ENCODE measurements at regions not wholly inside any gene's neighbourhood (a gene's known extent, or its start where the extent isn't known, plus 50 kb on each side); places are given as distances from the start of the nearest gene placed in this dataset.

- no peak for DNase-seq
- intact Hi-C loops (cut with DNase I), result no loop called here
These were observed 1017.8 kb upstream of the CHAC2 start for GRCh38 chr2:52749764-52750163.

- no peak for DNase-seq
- intact Hi-C loops (cut with DNase I), result no loop called here
These were observed 1022.5 kb upstream of the CHAC2 start for GRCh38 chr2:52745144-52745543.

- DNase-seq, result no peak
- intact Hi-C loops (cut with DNase I), result no loop called here
These were observed 1034.7 kb upstream of the CHAC2 start for GRCh38 chr2:52732849-52733395.

- DNase-seq, result no peak
- intact Hi-C loops (cut with DNase I), result no loop called here
These were observed 1043.0 kb upstream of the CHAC2 start for GRCh38 chr2:52724585-52724984.

DNA sequence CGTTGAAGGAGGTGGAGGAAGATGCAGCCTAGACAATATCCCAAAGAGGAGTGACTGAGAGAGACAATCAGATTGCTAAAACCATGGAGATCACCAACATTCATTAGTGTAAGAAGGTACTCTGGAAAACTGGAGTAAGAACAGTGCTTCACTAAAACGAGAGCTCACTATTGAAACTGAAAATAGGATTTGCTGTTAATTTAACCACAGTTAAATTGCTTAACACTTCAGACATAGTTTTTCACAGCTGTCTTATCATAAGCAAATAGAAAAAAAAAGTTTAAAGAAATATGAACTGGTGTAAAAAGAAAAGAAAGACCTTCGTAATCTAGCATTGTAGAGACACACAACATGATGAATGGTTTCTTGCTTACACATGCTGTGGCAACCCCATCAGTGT is 1049.8 kb upstream of the CHAC2 start:
- no peak for DNase-seq
- intact Hi-C loops (cut with DNase I), result no loop called here

DNA sequence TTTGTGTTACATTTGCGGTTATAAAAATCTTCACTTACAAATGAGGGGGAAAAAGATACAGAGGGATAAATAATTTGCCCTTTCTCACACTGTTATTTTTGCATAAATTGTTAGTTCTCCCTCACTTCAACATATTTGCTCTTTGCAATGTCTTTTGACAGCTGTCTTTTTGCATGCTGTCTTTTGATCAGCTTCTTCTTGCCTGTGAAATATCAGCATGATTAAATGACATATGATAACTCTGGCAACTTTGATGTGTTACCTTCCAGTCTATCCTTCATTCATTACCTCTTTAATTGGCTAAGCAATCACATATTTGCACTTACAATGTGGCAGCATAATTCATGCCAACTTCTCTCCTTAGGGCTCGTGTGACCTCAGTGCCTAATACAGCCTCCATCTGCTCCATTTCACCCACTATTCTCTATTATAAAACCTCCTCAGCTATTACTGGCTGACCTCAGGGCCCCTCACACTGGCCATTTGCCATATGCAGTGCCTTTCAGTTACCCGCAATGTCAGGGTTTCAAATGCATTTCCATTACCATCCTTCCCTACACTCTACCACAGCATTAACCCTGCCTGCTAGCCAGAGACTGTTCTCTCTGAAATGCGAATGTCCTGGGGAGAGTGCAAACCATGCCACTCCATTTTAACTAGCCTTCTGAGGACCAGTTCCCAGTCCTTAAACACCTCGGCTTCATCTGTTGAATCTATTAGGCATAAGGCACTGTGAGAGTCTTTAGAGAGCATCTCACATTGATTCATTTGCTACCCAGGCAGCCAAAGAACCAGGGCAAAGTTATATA is 1056.6 kb upstream of the CHAC2 start:
- DNase-seq, result no peak
- intact Hi-C loops (cut with DNase I), result no loop called here

- intact Hi-C loops (cut with DNase I), result no loop called here
These were observed 1063.4 kb upstream of the CHAC2 start for GRCh38 chr2:52704251-52704650.

DNA sequence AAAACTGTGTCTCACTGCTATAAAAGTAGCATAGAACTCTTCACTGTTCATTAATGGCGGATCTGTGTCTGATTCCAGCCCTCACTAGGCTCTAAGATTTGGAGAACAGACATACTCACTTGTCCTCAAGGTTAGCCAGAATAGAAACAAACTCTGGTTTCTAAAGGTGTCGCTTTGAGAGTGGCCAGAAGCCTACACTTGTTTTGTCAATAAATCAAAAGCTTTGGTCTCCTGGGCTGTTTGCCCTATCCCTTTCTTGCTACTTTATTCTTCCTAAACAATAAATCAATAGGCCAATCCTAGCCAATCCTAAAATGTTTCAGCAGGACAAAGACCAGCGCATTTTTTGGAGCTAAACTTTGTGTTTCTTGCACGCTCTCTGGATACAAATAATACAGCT is 1064.6 kb upstream of the CHAC2 start:
- intact Hi-C loops (cut with DNase I), result no loop called here
- no peak for DNase-seq

More at GRCh38 chr2:52704251-52704650, 1063.4 kb upstream of the CHAC2 start:
- DNase-seq, result no peak

DNA sequence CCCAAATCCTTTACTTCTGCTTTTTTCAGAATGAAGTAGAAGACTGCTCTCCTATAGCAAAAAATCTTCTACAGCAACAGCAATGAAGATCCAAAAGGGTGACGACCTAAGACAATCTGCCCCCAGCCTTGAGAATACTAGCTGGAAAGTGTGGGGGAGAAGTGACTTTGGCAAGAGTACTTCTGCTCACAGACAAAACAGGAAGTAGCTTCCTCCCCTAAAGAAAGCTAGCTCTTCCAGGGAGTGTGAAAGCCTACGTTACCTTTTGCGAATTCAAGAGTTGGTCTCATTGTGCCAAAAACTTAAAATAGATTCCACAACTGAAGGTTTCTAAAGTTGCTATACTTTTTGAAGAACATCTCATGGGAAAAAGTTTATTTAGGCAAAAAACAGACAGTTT is 1069.2 kb upstream of the CHAC2 start:
- intact Hi-C loops (cut with DNase I), result no loop called here
- no peak for DNase-seq

DNA sequence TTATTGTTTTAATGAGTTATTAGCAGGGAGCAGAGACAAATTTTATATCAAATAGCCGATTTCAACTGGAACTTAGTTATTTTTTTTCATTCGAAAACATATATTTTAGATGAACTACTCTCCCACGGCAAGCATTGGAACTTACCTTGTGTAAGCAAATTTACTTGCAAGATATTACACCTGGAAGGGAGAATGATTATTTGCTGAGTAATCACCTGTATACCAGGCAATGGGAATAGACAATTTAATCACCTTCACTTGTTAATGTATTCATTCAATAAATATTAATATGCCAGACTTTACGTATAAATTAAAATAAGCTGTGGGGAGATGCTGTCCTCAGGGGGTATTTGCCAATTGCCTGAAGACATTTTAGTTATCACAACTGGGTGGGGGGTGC is 1069.9 kb upstream of the CHAC2 start:
- DNase-seq, result no peak
- intact Hi-C loops (cut with DNase I), result no loop called here

DNA sequence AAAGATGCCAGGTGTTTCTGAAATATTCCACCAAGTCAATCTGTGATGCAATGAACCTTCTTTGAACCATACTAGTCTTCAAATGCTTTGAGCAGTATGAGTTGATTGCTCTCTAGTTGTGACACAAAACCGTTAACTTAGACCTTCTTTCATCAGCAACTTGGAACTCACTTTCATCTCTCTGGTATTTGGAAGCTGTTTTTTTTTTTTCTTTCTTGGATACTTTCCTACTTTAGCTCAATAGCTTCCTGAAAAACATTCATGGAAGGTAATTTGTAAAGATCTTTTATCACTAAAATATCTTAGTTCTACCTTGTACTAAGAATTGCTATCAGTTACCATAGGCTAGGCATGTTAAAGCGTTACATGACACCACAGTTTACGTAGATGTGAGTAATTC is 1071.9 kb upstream of the CHAC2 start:
- intact Hi-C loops (cut with DNase I), result no loop called here

GRCh38 chr2:52686935-52687334 is 1080.7 kb upstream of the CHAC2 start:
- intact Hi-C loops (cut with DNase I), result no loop called here
- no peak for DNase-seq

More for the DNA sequence above, 1071.9 kb upstream of the CHAC2 start:
- no peak for DNase-seq

- DNase-seq, result no peak
- intact Hi-C loops (cut with DNase I), result no loop called here
These were observed 1091.5 kb upstream of the CHAC2 start for GRCh38 chr2:52676056-52676455.

- intact Hi-C loops (cut with DNase I), result no loop called here
- no peak for DNase-seq
These were observed 1098.9 kb upstream of the CHAC2 start for GRCh38 chr2:52668724-52669123.

DNA sequence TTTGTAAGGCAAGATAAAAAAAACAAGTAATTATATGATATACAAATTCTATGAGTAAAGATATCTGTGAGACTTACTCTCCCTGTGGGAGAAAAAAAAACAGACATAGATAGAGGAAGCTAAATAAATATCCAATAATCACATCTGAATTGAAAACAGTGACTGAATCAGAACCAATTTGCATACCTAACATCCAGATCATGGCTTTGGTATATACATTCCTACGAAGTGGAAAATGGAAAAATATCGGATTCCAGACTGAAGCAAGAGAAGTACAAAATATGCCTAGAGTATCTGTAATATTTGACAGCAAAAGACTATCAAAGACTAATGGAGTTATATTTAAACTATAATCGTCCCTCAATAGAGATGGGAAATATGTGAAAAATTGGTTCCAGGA is 1108.1 kb upstream of the CHAC2 start:
- DNase-seq, result no peak
- intact Hi-C loops (cut with DNase I), result no loop called here

GRCh38 chr2:52658598-52658997 is 1109.0 kb upstream of the CHAC2 start:
- intact Hi-C loops (cut with DNase I), result no loop called here
- no peak for DNase-seq

- intact Hi-C loops (cut with DNase I), result no loop called here
These were observed 1127.9 kb upstream of the CHAC2 start for GRCh38 chr2:52639692-52640091.

GRCh38 chr2:52632543-52632942 is 1135.1 kb upstream of the CHAC2 start:
- intact Hi-C loops (cut with DNase I), result no loop called here
- no peak for DNase-seq

More at GRCh38 chr2:52639692-52640091, 1127.9 kb upstream of the CHAC2 start:
- no peak for DNase-seq

- intact Hi-C loops (cut with DNase I), result no loop called here
- DNase-seq, result no peak
These were observed 1137.7 kb upstream of the CHAC2 start for GRCh38 chr2:52629944-52630343.

DNA sequence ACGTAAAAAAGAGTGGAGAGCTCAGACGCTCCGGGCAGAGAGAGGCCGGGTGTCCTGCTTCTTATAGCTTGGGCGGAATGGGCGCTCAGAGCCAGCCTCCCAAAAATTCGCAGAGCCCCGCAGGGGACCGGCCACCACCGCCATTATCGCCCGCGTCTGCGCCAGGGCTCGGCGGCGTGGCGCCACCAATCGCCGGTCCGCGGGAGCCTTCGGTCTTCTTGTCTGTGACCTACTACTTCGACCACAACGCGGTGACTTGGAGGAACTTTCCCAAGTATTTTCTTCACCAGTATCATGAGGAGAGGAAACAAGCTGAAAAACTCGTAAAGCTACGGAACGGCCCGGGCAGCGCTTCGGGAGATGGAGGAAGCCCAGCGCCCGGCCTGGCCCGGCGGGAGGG is 1138.1 kb upstream of the CHAC2 start:
- intact Hi-C loops (cut with DNase I), result no loop called here
- DNase-seq, result no peak

DNA sequence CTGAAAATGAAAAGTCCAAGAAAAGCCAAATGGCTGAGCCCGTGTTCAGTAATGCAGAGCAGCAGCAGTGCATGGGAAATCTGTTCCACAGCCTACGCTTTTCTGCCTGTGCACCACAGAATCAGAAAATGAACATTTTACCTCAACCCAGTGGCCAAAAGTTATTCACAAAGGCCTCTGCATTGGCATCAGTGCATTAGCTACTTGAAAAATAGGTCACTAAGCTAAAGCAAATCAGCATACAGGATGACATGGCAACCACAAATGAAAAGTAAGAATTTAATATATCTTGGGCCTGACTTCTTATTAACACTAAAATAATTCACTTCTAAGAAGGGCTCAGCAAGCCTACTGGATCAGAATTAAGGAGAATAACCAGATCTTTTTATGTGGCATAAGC is 1145.3 kb upstream of the CHAC2 start:
- intact Hi-C loops (cut with DNase I), result no loop called here
- peak in 1 of 42 donors; percentile 4 for DNase-seq
